ENCODE measurements at regions not wholly inside any gene's neighbourhood (a gene's known extent, or its start where the extent isn't known, plus 50 kb on each side); places are given as distances from the start of the nearest gene placed in this dataset.

DNA sequence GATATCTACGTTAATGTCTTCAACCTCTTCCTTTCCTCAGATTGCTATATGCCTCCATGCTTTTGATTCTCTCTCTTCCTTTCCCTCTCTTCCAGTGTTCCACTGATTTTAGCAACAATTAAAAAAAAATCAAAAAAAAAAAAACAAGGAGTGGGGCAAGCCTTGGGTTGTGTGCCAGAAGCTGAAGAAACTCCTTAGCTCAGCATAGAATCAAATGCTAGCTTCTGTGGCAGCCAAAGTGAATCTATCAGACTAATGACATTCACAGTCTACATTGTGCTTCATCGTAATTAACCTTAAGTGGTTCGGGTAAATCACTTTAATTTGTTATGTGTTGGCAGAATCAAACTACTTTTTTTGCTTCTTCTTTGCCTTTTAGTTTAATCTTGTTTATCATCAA, 237.3 kb downstream of the TMEM167A start:
- DNase-seq = no peak

DNA sequence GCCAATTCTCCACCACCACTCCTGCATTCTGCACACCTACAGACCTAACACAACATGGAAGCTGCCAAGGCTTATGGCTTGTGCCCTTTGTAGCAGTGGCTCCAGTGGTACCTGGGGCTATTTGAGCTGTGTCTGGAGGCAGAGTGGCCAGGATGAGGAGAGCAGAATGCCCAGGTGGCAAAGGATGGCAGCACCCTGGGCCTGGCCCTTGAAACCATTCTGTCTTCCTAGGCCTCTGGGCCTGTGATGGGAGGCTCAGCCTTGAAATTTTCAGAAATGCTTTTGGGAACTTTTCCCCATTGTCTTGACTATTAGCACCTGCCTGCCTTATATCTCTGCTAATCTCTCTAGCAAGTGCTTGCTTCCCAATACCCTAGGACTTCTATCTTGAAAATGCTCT, 241.7 kb downstream of the TMEM167A start:
- no peak for DNase-seq

DNA sequence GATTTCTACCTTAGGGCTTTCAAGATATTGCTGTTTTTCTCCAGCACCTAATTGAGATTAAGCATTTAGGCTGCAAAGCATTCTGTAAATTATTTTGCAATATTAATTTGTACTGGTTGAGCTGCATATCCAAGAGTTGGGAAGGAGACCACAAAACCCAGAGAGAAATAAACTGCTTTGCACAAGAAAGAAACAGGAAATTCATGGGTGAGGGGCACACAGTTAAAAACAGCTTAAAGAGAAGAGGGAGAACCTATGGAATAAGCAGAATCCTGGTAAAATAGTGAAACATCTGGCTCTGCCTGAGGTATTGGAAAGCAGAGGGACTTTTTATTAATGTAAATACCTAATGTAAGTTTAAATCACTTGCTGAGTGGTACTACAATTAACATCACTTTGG, 243.0 kb downstream of the TMEM167A start:
- no peak for DNase-seq

DNA sequence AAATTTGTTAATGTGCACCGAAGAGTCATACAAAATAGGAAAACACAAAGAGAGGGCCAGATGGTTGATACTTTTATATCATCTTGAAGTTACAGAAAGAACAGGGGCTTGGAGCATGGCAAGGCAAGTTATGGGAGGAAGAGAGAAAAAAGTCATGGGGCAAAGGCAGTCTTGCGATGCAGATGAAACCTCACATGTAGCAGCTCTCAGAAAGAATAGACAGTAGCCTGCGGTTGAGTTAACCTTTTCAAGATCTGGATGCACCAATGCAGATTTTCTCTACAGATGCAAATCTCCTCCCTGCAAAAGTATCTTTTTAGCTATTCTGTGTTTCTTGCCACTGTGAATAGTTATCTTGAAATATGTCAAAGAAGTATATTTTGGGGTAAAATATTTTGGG, 243.9 kb downstream of the TMEM167A start:
- DNase-seq = no peak

DNA sequence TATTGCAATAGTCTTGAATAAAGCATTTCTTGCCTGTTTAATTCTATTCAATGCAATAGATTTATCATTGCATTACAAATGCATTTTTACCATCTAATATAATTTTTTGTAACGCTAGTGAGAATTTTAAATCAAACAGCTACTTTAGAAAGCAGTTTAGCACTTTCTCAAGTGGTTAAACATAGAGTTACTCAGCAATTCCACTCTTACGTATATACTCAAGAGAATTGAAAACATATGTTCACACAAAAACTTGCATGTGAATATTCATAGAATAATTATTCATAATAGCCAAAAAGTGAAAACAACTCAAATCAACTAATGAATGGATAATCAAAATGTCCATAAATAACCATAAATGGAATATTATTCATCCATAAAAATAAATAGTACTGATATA, 244.7 kb downstream of the TMEM167A start:
- DNase-seq = no peak

DNA sequence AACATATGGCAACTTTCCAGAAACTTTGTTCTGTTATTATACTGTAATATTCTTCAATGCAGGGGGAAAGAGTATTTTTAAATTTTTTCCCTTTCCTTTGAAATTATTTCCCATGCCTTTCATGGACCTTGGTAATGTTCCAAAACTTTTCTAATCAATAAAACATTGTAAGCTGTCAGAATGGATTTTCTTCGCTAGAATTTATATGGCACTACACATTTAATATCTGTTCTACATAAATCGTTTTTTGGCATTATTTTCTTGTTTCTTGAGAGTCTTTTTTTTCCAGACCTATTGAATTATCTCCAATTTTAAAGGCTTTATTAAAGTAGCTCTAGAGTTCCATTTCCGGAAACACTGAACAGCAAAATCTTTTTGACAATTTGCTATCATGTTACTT, 249.0 kb downstream of the TMEM167A start:
- DNase-seq = no peak

DNA sequence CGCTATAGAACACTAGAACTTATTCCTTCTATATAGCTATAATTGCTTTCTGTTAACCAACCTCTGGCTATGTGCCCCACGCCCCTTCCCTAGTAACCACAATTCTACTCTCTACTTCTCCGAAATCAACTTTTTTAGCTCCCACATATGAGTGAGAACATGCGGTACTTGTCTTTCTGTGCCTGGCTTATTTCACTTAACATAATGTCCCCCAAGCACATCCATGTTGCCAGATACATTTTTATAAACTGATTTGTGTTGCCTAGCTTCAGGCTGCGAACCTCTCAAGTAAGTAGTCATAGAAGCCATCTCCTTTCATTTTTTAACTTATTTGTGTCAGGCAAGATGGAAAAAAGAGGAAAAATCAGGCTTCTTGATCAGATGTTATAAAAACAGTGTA, 249.5 kb downstream of the TMEM167A start:
- DNase-seq = no peak

DNA sequence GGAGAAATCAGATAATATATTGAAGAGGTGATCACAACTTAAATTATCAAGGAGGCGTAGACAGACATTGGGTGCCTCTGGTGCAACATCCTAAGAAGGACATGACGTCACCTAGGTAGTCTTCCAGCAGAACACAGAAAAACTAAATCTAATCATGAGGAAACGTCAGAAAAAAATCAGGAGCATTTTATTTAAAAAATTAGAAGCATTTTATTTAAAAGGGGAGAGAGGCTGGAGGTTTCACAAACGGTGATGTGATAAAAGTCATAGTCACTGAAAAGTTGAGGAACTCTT, 254.6 kb downstream of the TMEM167A start:
- no peak for DNase-seq

DNA sequence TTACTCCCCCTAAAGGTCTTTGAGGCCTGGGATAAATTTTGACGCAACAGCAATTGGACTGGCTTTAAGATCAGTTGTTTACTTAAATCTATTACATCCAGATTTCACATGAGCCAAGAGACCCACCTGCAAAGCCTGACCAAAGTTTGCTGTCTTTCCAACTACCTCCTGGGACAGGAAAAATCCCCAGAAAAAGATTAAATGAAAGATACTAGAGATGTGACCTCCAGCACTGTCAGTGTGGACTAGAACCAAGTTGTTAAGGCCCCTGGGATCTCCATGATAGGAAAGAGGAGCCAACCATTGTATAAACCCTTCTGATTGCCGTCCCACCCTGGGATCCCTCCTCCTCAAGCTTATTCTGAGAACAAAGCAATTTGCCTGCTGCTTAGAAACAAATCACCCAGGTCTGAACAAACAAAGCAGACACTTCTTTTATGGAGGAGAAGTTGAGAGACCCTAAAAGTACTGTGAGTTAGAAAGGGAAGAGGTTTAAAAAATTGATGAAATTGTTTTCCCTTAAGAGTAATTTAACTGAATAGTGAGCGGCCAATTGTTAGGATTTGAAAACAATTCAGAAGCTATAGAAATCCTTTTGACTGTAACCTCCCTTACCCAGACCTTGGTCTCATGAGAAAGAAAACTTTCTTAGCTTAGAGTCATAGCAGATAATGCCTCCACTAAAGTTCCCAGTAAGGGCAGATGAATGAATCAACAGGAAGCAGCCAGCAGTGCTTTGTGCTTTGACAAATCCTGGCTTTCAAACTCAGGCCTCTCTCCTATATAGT, 255.2 kb downstream of the TMEM167A start:
- no peak for DNase-seq

DNA sequence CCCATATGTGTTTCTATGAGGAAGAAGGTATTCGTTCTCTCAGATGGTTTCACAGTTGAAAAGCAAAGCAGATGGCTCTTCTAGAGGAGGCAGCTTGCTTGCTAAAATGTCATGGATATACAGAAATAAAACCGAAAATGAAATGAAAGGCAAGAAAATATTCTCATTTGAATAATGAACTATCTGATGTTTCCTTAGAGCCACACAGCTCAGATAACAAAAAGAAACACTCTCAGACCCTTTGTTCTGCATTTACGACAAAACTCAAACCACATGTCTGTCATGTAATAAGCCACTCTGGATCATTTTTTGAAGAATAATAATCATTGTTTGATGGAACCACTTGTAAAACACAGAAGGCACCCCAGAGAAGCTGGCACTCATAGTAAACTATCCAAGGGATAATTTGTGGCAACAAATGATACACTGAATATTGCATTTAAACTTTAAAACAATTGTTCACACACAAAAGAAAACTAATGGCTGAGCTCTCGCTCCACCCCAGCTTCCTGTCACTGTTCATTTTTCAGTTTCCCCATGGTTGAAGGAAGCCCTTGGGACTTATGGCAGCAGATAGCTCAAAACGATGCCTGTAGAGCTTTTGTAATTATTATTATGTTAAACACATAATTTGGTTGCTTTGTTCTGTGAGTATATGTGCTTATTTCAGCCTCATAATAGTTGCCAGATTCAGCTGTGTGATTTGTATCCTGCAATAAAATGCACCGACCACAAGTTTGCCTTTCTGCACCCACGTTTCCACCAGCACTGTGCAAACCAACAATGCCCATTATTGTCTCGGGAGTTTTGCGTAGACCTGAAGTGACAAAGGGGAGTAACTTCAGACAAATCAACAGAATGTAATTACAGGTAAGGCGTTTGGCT, 256.0 kb downstream of the TMEM167A start:
- DNase-seq = no peak

DNA sequence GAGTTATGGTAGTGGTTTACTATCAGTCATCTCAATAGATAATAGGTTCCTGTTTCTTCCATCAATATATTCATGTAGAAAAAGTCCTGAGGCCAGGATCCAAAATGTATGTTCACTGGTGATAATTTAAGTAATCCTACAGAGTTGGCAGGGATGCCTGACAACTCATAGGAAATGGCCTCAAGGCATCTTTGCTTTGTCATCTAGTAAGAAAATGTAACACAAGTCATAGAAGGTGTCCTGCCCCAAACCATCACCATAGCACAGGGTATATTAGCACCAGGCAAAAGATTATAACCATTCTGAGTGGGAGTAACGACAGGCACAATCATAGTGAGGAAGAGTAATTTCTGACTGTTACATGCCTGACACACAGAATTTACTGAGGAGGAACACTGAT, 257.0 kb downstream of the TMEM167A start:
- no peak for DNase-seq

DNA sequence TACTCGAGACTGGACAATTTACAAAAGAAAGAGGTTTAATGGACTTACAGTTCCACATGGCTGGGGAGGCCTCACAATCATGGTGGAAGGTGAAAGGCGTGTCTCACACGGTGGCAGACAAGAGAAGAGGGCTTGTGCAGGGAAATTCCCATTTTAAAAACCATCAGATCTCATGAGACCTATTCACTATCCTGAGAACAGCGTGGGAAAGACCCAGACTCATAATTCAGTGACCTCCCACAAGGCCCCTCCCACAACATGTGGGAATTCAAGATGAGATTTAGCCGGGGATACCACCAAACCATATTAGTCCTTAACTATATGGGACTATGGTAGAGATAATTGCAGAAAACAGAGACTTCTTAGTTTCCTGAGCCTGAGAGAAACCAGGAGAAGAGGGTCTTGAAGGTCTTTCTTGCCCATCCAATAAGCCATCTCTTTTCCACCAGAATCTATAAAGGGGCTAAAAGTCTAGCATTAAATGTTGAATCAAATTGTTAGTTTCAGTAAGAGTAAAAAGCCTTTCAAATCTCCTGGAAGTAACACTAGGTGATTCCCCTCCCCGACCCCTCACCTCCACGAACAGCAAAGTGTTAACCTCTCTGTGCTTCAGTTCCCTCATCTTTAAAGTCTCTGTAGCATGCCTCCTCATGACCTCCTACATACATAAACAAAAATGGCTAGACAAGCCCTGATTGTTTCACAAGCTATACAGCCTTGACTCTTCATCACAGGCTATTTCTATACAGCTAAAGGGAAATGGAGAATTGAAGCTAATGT, 259.1 kb downstream of the TMEM167A start:
- no peak for DNase-seq

DNA sequence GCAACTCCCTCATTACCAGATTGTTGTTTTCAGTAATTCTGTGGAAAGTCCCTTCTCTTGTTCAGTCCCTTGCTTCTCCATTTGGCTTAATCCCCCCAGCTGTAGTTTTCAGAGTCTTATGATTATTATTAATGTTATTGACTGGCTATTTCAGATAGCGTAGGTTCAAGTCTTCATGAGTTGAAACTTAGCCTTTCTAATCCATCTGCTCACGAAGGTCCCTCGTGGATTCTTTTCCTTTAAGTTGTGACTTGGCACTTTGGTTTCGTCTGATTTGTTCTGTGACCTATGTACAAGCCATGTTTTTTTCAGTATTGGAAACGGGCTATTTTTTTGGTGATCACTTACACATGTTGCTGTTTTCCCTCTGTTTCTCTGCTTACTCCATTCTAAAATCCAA, 260.3 kb downstream of the TMEM167A start:
- no peak for DNase-seq

DNA sequence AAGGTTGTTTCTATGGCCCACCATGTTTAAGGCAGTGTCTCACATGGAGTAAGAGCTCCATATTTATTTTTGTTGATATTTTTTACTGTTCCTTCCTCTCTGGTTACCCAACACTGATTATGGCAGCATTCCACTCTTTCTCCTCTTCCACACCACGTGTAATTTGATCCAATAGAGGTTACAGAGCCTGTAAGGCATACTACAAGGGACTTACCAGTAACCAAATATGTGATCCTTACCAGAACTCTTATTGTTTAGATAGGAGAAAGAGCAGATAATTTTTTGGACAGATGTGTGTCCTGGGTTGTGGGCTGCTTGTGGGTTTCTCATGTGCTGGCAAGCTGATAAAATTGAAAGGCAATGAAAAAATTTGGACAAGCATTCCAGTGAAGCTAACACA, 261.3 kb downstream of the TMEM167A start:
- DNase-seq = no peak

DNA sequence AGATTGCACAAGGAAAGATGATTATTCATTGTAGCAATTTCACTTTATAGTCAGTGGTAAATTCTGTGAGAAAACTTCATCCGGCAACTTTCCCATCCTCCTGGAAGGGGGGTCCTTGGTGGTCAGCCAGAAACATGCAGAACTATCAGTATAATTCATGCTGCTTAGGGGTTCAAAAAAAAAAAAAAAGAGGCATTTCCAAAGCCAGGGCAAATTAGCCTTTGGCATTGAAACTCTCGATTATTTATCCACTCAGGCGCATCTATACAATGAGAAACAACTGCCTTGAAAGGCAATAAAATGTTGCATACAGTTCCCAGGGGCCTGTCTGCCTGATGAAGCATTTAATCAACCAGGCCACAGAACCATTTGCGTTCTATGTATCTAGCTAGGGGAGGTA, 263.3 kb downstream of the TMEM167A start:
- DNase-seq = no peak

DNA sequence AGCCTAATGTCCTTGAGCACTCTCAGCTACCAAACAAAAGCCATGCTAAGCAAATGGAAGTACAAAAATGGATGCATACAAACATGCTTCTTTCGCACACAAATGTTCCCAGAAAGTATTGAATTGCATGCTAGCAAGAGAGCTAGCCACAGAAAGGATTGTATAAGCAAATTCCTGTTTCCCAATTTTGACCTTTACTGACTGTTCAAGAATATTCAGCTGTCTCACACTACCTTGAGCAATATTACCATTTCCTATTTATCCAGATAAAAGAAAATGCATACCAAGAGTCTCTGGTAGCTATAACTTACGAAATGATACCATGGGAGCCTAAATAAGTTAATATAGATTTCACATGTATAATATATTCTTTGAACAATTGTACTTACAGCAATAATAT, 264.6 kb downstream of the TMEM167A start:
- no peak for DNase-seq

DNA sequence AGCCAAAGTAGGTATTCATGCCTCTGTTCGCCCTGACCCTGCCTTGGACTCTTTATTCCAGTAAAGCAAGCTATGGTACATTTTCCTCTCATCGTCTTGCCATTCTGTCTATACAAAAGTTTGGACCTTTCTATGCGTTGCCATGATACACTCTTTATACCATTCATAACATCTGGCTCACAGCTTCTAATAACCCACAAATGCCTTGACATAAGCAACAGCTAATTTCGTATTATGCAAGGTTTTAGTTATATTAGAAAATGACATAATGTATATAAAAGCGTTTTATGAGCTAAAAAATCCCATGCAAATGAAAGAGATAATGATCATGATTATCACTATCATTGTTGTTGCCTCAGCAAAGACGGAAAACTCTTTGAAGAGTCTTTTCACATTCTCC, 265.7 kb downstream of the TMEM167A start:
- DNase-seq = no peak

DNA sequence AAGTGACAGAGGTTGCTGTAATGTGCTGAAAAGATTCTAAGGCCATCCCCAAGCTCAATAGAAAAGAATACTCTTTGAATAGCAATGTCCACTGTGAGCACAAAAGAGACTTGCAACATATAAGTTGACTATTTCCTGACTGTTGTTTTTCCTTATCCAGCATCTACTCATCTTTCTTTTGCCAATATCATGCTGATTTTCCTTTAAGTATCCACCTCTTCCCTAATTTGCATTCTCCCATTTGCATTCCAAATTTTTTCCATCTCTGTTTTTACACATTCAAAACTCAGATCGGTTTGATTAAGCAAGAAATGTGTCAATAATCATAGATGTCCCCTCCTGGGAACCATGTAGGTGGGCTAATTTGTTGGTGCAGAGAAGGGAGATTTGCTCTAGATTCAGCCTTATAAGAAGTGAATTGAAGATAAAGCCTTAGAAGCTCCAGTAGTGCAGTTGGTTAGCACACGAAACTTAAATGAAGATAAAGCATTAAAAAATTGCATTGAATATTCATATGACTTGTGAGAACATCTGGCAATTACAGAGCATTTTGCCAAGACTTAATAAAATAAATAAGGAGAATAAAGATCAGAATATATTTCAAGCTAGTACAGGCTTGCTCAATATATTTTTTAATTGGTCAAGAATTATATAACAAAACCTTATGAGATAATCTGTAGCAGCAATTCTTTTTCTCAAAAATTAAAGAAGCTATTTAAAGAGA, 267.6 kb downstream of the TMEM167A start:
- no peak for DNase-seq

DNA sequence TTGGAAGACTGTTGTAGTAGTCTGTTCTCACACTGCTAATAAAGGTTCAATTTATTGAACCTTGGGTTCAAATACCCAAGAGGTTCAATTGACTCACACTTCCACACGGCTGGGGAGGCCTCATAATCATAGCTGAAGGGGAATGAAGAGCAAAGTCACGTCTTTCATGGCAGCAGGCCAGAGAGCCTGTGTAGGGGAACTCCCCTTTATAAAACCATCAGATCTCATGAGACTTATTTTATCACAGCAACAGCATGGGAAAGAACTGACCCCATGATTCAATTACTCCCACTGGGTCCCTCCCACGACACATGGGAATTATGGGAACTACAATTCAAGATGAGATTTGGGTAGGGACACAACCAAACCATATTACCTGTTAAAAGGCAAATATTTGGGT, 268.2 kb downstream of the TMEM167A start:
- no peak for DNase-seq

DNA sequence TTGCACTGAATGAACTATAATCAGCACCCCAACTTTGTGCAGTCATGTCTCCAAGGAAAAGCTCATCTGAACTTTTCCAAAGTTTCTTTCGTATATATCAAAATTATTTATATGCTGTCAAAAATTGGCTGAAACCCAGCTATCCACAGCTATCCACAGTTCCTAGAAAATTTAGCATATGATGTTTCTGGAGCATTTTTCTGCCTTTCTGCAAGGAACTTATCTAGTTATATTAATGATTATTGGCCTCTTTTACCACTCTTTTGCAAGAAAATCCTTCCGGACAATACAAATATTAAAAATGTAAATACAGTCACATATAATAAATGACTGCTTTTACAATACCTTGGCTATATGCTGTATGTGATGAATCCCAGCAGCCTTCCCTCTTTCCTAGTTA, 270.2 kb downstream of the TMEM167A start:
- no peak for DNase-seq

DNA sequence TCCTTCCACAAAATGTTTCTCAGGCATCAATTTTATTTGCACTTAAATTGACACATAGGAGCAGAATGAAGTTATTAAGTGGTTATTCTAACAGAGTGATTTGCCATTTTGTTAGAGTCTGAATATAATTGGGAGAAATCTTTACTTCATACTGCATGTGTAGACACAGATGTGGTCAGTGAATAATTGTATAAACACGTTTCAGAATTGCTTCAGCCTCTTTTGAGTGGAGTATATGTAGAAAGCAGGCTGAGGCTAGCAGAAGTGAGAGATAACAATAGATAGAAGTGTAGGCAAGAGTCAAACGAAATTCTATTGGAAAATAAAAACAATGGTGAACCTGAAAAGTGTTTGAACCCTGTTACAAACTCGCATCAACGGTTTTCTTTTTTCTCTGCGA, 270.7 kb downstream of the TMEM167A start:
- no peak for DNase-seq

DNA sequence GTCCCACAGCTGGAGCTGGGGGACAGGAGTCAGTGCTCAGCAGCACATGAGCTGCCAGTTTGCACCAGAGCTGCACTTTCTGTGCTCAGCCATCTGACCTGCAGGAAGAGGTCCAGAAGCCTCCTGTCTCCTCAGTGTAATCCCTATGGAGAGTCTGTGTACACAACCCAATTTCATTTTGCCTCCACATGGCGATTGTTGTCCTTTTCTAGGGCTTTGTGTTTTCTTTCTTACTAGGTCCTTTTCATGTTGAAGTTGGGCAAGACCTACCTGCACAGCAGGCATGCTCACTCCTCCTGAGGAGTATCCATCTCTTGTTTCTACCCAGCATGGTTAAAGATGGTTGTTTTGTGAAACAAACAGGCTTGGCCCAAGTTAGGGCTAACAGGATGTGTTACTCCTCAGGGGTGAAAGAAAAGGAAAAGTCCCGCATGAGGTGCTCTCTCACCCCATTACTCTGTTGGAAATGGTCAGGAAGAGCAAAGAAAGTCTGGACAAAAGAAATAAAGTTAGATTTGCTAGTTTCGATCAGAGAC, 273.0 kb downstream of the TMEM167A start:
- no peak for DNase-seq

DNA sequence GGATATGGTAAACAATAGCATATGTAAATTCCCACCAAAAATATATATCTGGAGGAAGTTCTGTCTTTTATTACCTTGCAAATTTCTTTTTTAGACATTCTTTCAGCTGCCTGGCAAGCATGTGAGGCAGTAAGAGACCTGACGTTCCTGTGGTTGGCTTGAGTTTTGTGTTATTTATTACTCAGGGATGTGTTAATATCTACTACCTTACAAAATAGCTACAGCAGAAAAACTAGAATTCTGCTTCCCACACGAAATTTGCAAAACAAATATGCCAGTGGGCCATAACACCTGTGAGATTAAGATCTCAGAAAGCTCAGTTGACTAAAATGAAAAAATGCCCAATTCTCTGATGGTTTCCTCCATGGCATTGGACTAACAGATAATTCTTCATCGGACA, 274.2 kb downstream of the TMEM167A start:
- DNase-seq = no peak
